HUES64 (cell line): ENCODE measurements at regions not wholly inside any gene's neighbourhood (a gene's known extent, or its start where the extent isn't known, plus 50 kb on each side); places are given as distances from the start of the nearest gene placed in this dataset.

ENCODE experiments used
- H3K27ac ChIP-seq: 2 replicates; pipeline ENCODE4 v1.7.0; 2013; ENCODE audit warnings: low read depth, low read length, inconsistent platforms
- H3K27me3 ChIP-seq: 2 replicates; pipeline ENCODE4 v1.6.1; 2013; ENCODE audit warnings: mild to moderate bottlenecking, low read length; ENCODE audit not compliant: insufficient read depth
- H3K36me3 ChIP-seq: 2 replicates; pipeline ENCODE4 v1.6.1; 2013; ENCODE audit warnings: mild to moderate bottlenecking, low read length; ENCODE audit not compliant: insufficient read depth
- H3K4me1 ChIP-seq: 2 replicates; pipeline ENCODE4 v1.6.1; 2013; ENCODE audit warnings: mild to moderate bottlenecking, low read length, moderate library complexity; ENCODE audit not compliant: insufficient read depth
- H3K4me3 ChIP-seq: 2 replicates; pipeline ENCODE4 v1.5.1; 2013; ENCODE audit warnings: mild to moderate bottlenecking, low read length, moderate library complexity
- H3K9ac ChIP-seq: 2 replicates; pipeline ENCODE4 v1.6.1; 2013; ENCODE audit warnings: mild to moderate bottlenecking, low read depth, low read length
- H3K9me3 ChIP-seq: 2 replicates; pipeline ENCODE4 v1.6.1; 2013; ENCODE audit warnings: low read depth, low read length; ENCODE audit not compliant: insufficient read depth
- WGBS: fragments of 150-250, 120-280 bp; methylation state at CpG from one replicate; pipeline ENCODE4 v1.1.7; 2013; ENCODE audit warnings: missing lambda C conversion rate; 5-methylcytosine and 5-hydroxymethylcytosine counted together

- Histone ChIP-seq H3K36me3 (no peaks in the 10 kb centered on the region), H3K27ac (no peak overlapping the region), H3K27me3 (no peaks in the 10 kb centered on the region), H3K4me1 (peaks cover 22% of the 10 kb centered on the region), H3K9me3 (no peaks in the 10 kb centered on the region), H3K9ac (no peak overlapping the region), H3K4me3 (no peak overlapping the region)
- 82% methylated on average over 10 of the region's 10 CpGs for WGBS
Observed at GRCh38 chr18:49656073-49656692, 94.3 kb downstream of the LIPG start.

- no peak overlapping the region for H3K9ac ChIP-seq
- WGBS, result 96% methylated on average over 12 of the region's 13 CpGs
- no peaks in the 10 kb centered on the region for H3K36me3 ChIP-seq
- H3K9me3 ChIP-seq, result no peaks in the 10 kb centered on the region
- no peak overlapping the region for H3K27ac ChIP-seq
- H3K4me3 ChIP-seq, result no peak overlapping the region
- H3K4me1 ChIP-seq, result peaks cover 22% of the 10 kb centered on the region
- no peaks in the 10 kb centered on the region for H3K27me3 ChIP-seq
Observed at GRCh38 chr18:49655266-49656072, 93.6 kb downstream of the LIPG start.

GRCh38 chr18:49654347-49654746 is 92.5 kb downstream of the LIPG start:
- peaks cover 20% of the 10 kb centered on the region for H3K4me1 ChIP-seq
- H3K27me3 ChIP-seq, result no peaks in the 10 kb centered on the region
- 100% methylated on average over 2 of the region's 2 CpGs for WGBS
- H3K36me3 ChIP-seq, result no peaks in the 10 kb centered on the region
- no peaks in the 10 kb centered on the region for H3K9me3 ChIP-seq
- no peak overlapping the region for H3K27ac ChIP-seq
- H3K4me3 ChIP-seq, result no peak overlapping the region
- H3K9ac ChIP-seq, result no peak overlapping the region

- H3K9ac ChIP-seq, result no peak overlapping the region
- WGBS, result 77% methylated on average over 6 of the region's 6 CpGs
- H3K27ac ChIP-seq, result no peak overlapping the region
- peaks cover 11% of the 10 kb centered on the region for H3K4me1 ChIP-seq
- no peaks in the 10 kb centered on the region for H3K27me3 ChIP-seq
- H3K4me3 ChIP-seq, result no peak overlapping the region
- no peaks in the 10 kb centered on the region for H3K36me3 ChIP-seq
- no peaks in the 10 kb centered on the region for H3K9me3 ChIP-seq
Observed at GRCh38 chr18:49652881-49653724, 91.2 kb downstream of the LIPG start.

- no peak overlapping the region for H3K4me3 ChIP-seq
- WGBS, result 95% methylated on average over 6 of the region's 6 CpGs
- no peaks in the 10 kb centered on the region for H3K9me3 ChIP-seq
- H3K27ac ChIP-seq, result no peak overlapping the region
- H3K9ac ChIP-seq, result no peak overlapping the region
- H3K36me3 ChIP-seq, result no peaks in the 10 kb centered on the region
- H3K27me3 ChIP-seq, result no peaks in the 10 kb centered on the region
- peaks cover 13% of the 10 kb centered on the region for H3K4me1 ChIP-seq
Observed at GRCh38 chr18:49651033-49651432, 89.2 kb downstream of the LIPG start.

GRCh38 chr18:49650426-49650891 is 88.6 kb downstream of the LIPG start:
- WGBS, result 86% methylated on average over 7 of the region's 7 CpGs
- H3K27ac ChIP-seq, result no peak overlapping the region
- no peak overlapping the region for H3K4me3 ChIP-seq
- H3K9ac ChIP-seq, result no peak overlapping the region
- H3K27me3 ChIP-seq, result no peaks in the 10 kb centered on the region
- H3K9me3 ChIP-seq, result no peaks in the 10 kb centered on the region
- peaks cover 16% of the 10 kb centered on the region for H3K4me1 ChIP-seq
- H3K36me3 ChIP-seq, result no peaks in the 10 kb centered on the region

GRCh38 chr18:49648811-49649210 is 87.0 kb downstream of the LIPG start:
- peaks cover 16% of the 10 kb centered on the region for H3K4me1 ChIP-seq
- no peak overlapping the region for H3K4me3 ChIP-seq
- no peak overlapping the region for H3K9ac ChIP-seq
- no peak overlapping the region for H3K27ac ChIP-seq
- no peaks in the 10 kb centered on the region for H3K36me3 ChIP-seq
- H3K9me3 ChIP-seq, result no peaks in the 10 kb centered on the region
- WGBS, result 86% methylated on average over 3 of the region's 3 CpGs
- H3K27me3 ChIP-seq, result no peaks in the 10 kb centered on the region
